Vagina (tissue), 2 donors: ENCODE measurements at regions not wholly inside any gene's neighbourhood (a gene's known extent, or its start where the extent isn't known, plus 50 kb on each side); places are given as distances from the start of the nearest gene placed in this dataset.

Experiments
- CTCF ChIP-seq, 3 experiments: fragments of 450-650 bp in 2 of 3; fragments of 200-600 bp in 1 of 3; sonication (generic) in 1 of 3; IDR thresholded peaks; one replicate each; pipeline ENCODE4 v1.5.1; 2017 to 2019; ENCODE audit warnings: antibody characterized with exemption in 3 of 3, mild to moderate bottlenecking in 2 of 3, moderate library complexity in 2 of 3
- POLR2A ChIP-seq, 2 donors: fragments of 450-650 bp; IDR thresholded peaks; one replicate each; pipeline ENCODE4 v1.6.1; 2017; ENCODE audit warnings: antibody characterized with exemption in 2 of 2, mild to moderate bottlenecking in 2 of 2, moderate library complexity in 2 of 2
- POLR2AphosphoS5 ChIP-seq, 2 donors: sonication (generic); formaldehyde crosslinking; IDR thresholded peaks; one replicate each; pipeline ENCODE4 v1.9.0; 2017; ENCODE audit warnings: antibody characterized with exemption in 2 of 2, mild to moderate bottlenecking in 2 of 2, low read depth in 1 of 2; ENCODE audit not compliant: insufficient read depth in 1 of 2

GRCh38 chr10:111275091-111275490 lies 198.3 kb downstream of the ADRA2A start:
- TF ChIP-seq CTCF (IDR thresholded peaks at IDR 0.05) = no peak
- no peak for TF ChIP-seq POLR2A (IDR thresholded peaks at IDR 0.05)
- TF ChIP-seq POLR2AphosphoS5 (IDR thresholded peaks at IDR 0.05; ENCODE audit: insufficient read depth in 1 of 2, low read depth in 1 of 2) = no peak
